ENCODE measurements at regions not wholly inside any gene's neighbourhood (a gene's known extent, or its start where the extent isn't known, plus 50 kb on each side); places are given as distances from the start of the nearest gene placed in this dataset.

DNA sequence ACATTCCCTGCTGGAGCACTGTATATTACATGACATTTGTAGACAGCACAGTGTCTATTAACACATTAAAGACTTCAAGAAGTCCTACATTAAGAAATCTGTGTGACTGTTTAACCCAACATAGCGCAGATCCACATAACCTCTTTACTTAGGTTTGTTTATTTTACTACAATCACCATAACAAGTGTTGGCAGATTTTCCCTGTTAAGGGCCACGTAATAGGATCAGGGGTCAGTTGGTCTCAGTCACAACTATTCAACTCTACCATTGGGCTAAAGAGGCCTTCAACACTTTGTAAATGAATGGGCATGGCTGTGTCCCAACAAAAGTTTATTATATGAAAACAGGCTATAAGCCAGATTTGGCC, 51.3 kb upstream of the ADORA2B start:
- TF ChIP-seq, protein P1, sequence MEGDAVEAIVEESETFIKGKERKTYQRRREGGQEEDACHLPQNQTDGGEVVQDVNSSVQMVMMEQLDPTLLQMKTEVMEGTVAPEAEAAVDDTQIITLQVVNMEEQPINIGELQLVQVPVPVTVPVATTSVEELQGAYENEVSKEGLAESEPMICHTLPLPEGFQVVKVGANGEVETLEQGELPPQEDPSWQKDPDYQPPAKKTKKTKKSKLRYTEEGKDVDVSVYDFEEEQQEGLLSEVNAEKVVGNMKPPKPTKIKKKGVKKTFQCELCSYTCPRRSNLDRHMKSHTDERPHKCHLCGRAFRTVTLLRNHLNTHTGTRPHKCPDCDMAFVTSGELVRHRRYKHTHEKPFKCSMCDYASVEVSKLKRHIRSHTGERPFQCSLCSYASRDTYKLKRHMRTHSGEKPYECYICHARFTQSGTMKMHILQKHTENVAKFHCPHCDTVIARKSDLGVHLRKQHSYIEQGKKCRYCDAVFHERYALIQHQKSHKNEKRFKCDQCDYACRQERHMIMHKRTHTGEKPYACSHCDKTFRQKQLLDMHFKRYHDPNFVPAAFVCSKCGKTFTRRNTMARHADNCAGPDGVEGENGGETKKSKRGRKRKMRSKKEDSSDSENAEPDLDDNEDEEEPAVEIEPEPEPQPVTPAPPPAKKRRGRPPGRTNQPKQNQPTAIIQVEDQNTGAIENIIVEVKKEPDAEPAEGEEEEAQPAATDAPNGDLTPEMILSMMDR (IDR thresholded peaks at IDR 0.05) = no peak
- TF ChIP-seq, protein P2, sequence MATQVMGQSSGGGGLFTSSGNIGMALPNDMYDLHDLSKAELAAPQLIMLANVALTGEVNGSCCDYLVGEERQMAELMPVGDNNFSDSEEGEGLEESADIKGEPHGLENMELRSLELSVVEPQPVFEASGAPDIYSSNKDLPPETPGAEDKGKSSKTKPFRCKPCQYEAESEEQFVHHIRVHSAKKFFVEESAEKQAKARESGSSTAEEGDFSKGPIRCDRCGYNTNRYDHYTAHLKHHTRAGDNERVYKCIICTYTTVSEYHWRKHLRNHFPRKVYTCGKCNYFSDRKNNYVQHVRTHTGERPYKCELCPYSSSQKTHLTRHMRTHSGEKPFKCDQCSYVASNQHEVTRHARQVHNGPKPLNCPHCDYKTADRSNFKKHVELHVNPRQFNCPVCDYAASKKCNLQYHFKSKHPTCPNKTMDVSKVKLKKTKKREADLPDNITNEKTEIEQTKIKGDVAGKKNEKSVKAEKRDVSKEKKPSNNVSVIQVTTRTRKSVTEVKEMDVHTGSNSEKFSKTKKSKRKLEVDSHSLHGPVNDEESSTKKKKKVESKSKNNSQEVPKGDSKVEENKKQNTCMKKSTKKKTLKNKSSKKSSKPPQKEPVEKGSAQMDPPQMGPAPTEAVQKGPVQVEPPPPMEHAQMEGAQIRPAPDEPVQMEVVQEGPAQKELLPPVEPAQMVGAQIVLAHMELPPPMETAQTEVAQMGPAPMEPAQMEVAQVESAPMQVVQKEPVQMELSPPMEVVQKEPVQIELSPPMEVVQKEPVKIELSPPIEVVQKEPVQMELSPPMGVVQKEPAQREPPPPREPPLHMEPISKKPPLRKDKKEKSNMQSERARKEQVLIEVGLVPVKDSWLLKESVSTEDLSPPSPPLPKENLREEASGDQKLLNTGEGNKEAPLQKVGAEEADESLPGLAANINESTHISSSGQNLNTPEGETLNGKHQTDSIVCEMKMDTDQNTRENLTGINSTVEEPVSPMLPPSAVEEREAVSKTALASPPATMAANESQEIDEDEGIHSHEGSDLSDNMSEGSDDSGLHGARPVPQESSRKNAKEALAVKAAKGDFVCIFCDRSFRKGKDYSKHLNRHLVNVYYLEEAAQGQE (IDR thresholded peaks at IDR 0.05; ENCODE audit: insufficient read depth in 1 of 2, low read depth in 2 of 2, low read length in 1 of 2) = no peak
- TF ChIP-seq POLR2AphosphoS5 (IDR thresholded peaks at IDR 0.05; ENCODE audit: low read depth, low read length) (no peak), TCF7L2 (IDR thresholded peaks at IDR 0.05; ENCODE audit: low read depth, low read length) (no peak)
